GM23338 (cell line): ENCODE measurements at regions not wholly inside any gene's neighbourhood (a gene's known extent, or its start where the extent isn't known, plus 50 kb on each side); places are given as distances from the start of the nearest gene placed in this dataset.

Source experiments
- ATAC-seq: fragments of 200-7000 bp; cut with Tn5 transposase; 3 replicates; pipeline ENCODE4 v1.9.1; 2020
- DNase-seq: peaks from one replicate; pipeline ENCODE4 v3.0.0-alpha.2; 2015; ENCODE audit warnings: low spot score
- H2AFZ ChIP-seq: fragments of 200-600 bp; sonication (generic); 2 replicates; pipeline ENCODE4 v1.8.0; 2016; ENCODE audit warnings: antibody characterized with exemption, mild to moderate bottlenecking, moderate library complexity
- H3F3A ChIP-seq: fragments of 200-600 bp; sonication (generic); replicated peaks from 2 replicates; pipeline ENCODE4 v1.8.0; 2017; ENCODE audit warnings: antibody characterized with exemption, mixed run types, low read depth
- H3K27ac ChIP-seq: fragments of 200-600 bp; sonication (generic); 2 replicates; pipeline ENCODE4 v1.6.1; 2016; ENCODE audit warnings: low read depth
- H3K27me3 ChIP-seq: fragments of 200-600 bp; sonication (generic); 2 replicates; pipeline ENCODE4 v1.8.0; 2016; ENCODE audit warnings: mild to moderate bottlenecking, mixed run types, moderate library complexity; ENCODE audit not compliant: insufficient read depth
- H3K36me3 ChIP-seq: fragments of 200-600 bp; sonication (generic); 2 replicates; pipeline ENCODE4 v1.8.0; 2016; ENCODE audit warnings: mild to moderate bottlenecking; ENCODE audit not compliant: insufficient read depth
- H3K4me1 ChIP-seq: fragments of 200-600 bp; sonication (generic); 2 replicates; pipeline ENCODE4 v1.8.0; 2016; ENCODE audit warnings: mild to moderate bottlenecking, moderate library complexity; ENCODE audit not compliant: insufficient read depth
- H3K4me2 ChIP-seq: fragments of 200-600 bp; sonication (generic); 2 replicates; pipeline ENCODE4 v1.7.1; 2017; ENCODE audit warnings: mixed run types
- H3K4me3 ChIP-seq: fragments of 200-600 bp; sonication (generic); 2 replicates; pipeline ENCODE4 v1.6.1; 2016; ENCODE audit warnings: mixed run types
- H3K79me2 ChIP-seq: fragments of 200-600 bp; sonication (generic); replicated peaks from 2 replicates; pipeline ENCODE4 v1.8.0; 2017; ENCODE audit warnings: mild to moderate bottlenecking; ENCODE audit not compliant: insufficient read depth
- H3K9me2 ChIP-seq: fragments of 200-600 bp; sonication (generic); 2 replicates; pipeline ENCODE4 v1.8.0; 2017; ENCODE audit not compliant: insufficient read depth
- H4K20me1 ChIP-seq: fragments of 200-600 bp; sonication (generic); replicated peaks from 2 replicates; pipeline ENCODE4 v1.8.0; 2017; ENCODE audit warnings: mild to moderate bottlenecking; ENCODE audit not compliant: insufficient read depth
- H3K27ac Mint-ChIP-seq: 2 replicates; pipeline ENCODE4 v1.8.0; 2020; ENCODE audit warnings: inconsistent platforms, mild to moderate bottlenecking, moderate library complexity, mixed read lengths
- H3K27me3 Mint-ChIP-seq: 3 replicates; pipeline ENCODE4 v1.8.0; 2022; ENCODE audit warnings: low read depth, mild to moderate bottlenecking, moderate library complexity, mixed read lengths, inconsistent platforms; ENCODE audit not compliant: insufficient read depth, poor library complexity
- H3K36me3 Mint-ChIP-seq: 3 replicates; pipeline ENCODE4 v1.8.0; 2021; ENCODE audit warnings: low read depth, mild to moderate bottlenecking, inconsistent platforms, moderate library complexity, mixed read lengths
- H3K4me1 Mint-ChIP-seq: 3 replicates; pipeline ENCODE4 v1.8.0; 2020; ENCODE audit warnings: mild to moderate bottlenecking, inconsistent platforms, mixed read lengths
- H3K4me3 Mint-ChIP-seq: 3 replicates; pipeline ENCODE4 v1.8.0; 2021; ENCODE audit warnings: moderate library complexity, mild to moderate bottlenecking, inconsistent platforms, mixed read lengths
- H3K9me3 Mint-ChIP-seq: 3 replicates; pipeline ENCODE4 v1.8.0; 2020; ENCODE audit warnings: moderate library complexity, mild to moderate bottlenecking, inconsistent platforms, mixed read lengths
- CREB1 ChIP-seq: fragments of 250-450 bp; sonication (Bioruptor Pico); IDR thresholded peaks from 2 replicates; pipeline ENCODE4 v1.5.0; 2020; ENCODE audit warnings: low read depth, mild to moderate bottlenecking, moderate library complexity
- CTCF ChIP-seq, 2 experiments: fragments of 200-600 bp in 1 of 2; sonication (generic) in 1 of 2; conservative IDR thresholded peaks; 2 replicates each; pipeline versions ENCODE4 v1.5.1 to v1.6.1; 2016 to 2017; ENCODE audit warnings: antibody characterized with exemption in 2 of 2, low read depth in 2 of 2, mild to moderate bottlenecking in 2 of 2, moderate library complexity in 1 of 2
- EZH2 ChIP-seq: fragments of 200-600 bp; sonication (generic); IDR thresholded peaks from one replicate; pipeline ENCODE4 v1.8.0; 2017; ENCODE audit warnings: antibody characterized with exemption, mild to moderate bottlenecking, low read depth; ENCODE audit not compliant: unreplicated experiment
- EZH2phosphoT487 ChIP-seq: fragments of 200-600 bp; sonication (generic); IDR thresholded peaks from one replicate; pipeline ENCODE4 v1.8.1; 2018; ENCODE audit warnings: antibody characterized with exemption; ENCODE audit not compliant: unreplicated experiment
- JUNB ChIP-seq: IDR thresholded peaks from one replicate; pipeline ENCODE4 v1.6.1; 2016; ENCODE audit warnings: antibody characterized with exemption; ENCODE audit not compliant: unreplicated experiment
- NANOG ChIP-seq: IDR thresholded peaks from 2 replicates; pipeline ENCODE4 v1.6.1; 2016; ENCODE audit warnings: antibody characterized with exemption, borderline replicate concordance
- STAT1 ChIP-seq: IDR thresholded peaks from one replicate; pipeline ENCODE4 v1.6.1; 2016; ENCODE audit warnings: antibody characterized with exemption; ENCODE audit not compliant: unreplicated experiment
- ZNF114 ChIP-seq: fragments of 250-450 bp; sonication (Bioruptor Pico); IDR thresholded peaks from 2 replicates; pipeline ENCODE4 v1.5.0; 2020; ENCODE audit warnings: mild to moderate bottlenecking, moderate library complexity
- ZNF331 ChIP-seq: fragments of 250-450 bp; sonication (Bioruptor Pico); IDR thresholded peaks from 2 replicates; pipeline ENCODE4 v1.5.0; 2020; ENCODE audit warnings: low read depth, mild to moderate bottlenecking, moderate library complexity
- ZNF462 ChIP-seq: fragments of 250-450 bp; sonication (Bioruptor Pico); IDR thresholded peaks from 2 replicates; pipeline ENCODE4 v1.5.0; 2020; ENCODE audit warnings: mild to moderate bottlenecking, moderate library complexity
- TF ChIP-seq, protein P1 (sequence below): IDR thresholded peaks from 2 replicates; pipeline ENCODE4 v1.6.1; 2016; ENCODE audit warnings: antibody characterized with exemption

DNA sequence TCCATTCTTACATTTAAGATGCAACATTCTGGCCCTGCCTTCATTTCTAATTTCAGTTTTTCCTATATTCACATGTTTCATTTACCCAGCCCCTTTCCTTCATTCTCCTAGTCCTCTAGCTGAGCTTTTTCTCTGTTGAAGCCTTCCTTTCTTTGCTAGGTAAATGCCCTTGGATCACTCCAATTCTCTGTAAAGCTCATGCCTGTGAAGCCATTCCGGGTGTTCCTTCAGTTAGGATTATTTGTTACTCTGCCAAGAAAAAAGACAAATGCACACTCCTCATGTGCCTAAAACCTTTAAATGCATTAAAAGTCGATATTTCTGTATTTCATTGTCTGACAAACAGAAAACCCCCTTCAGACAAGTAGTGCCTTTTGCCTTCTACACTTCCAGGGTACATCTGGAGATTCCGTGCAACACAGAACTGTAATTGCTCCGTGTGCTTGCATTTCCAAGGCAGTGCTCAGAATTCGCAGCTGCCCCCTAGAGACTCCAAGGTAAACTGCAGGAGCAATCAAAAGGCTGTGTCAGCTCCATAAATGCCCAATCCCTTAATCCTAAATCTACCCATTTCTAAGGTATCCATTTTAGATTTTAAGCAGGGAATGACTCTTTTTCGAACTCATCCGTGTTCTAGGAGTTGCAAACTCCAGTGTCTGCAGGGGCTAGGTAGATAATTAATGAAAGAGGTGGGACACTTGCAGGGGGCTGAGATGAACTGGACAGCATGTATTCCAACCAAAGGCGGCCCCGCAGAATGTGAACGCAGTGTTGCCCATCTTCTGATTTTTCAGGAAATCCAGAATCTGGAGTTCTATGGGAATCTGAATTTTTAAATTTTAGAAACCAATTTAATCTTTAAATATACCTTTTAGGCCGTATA lies 320.2 kb downstream of the GRIN2B start:
- Histone ChIP-seq H3F3A (no peaks in the 10 kb centered on the region), H3K4me1 (peaks cover 3% of the 10 kb centered on the region; the same call in 1 of the 2 replicates), H3K9me2 (peaks cover 7% of the 10 kb centered on the region; the same call in 1 of the 2 replicates), H4K20me1 (no peaks in the 10 kb centered on the region), H3K4me2 (no peak overlapping the region), H3K4me3 (no peak overlapping the region), H3K36me3 (no peaks in the 10 kb centered on the region), H3K27ac (no peak overlapping the region), H3K79me2 (no peaks in the 10 kb centered on the region), H3K27me3 (no peaks in the 10 kb centered on the region), H2AFZ (no peak overlapping the region)
- DNase-seq (peak; percentile 79), ATAC-seq (peak; percentile 96)
- Mint-ChIP-seq H3K9me3 (no peaks in the 10 kb centered on the region), H3K36me3 (no peaks in the 10 kb centered on the region), H3K4me3 (no peak overlapping the region), H3K4me1 (peaks cover 8% of the 10 kb centered on the region), H3K27me3 (no peaks in the 10 kb centered on the region), H3K27ac (no peak overlapping the region)
- TF ChIP-seq, protein P1, sequence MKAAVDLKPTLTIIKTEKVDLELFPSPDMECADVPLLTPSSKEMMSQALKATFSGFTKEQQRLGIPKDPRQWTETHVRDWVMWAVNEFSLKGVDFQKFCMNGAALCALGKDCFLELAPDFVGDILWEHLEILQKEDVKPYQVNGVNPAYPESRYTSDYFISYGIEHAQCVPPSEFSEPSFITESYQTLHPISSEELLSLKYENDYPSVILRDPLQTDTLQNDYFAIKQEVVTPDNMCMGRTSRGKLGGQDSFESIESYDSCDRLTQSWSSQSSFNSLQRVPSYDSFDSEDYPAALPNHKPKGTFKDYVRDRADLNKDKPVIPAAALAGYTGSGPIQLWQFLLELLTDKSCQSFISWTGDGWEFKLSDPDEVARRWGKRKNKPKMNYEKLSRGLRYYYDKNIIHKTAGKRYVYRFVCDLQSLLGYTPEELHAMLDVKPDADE, result no peak
- TF ChIP-seq CTCF (conservative IDR thresholded peaks at IDR 0.05; ENCODE audit: low read depth in 2 of 2), result peak; percentile 77 to 78

DNA sequence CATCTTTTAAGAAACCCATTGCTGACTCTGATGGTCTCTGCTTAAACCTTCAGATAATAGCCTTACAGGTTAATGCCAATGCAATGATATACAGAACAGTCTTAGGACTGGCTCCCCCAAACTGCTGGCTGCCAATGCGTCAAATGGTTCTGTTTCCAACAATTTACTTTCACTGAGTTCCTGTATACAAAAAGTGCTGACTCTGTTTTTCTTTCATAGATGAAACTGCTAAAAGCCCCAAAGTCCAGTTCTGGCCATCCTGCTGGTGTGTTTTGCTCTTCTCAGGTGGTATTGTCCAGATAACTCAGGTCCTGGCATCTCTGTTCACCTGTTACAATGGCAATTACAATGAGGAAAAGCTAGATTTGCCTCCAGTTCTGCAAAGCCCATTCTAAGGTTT lies 326.9 kb downstream of the GRIN2B start:
- H3F3A ChIP-seq, result no peaks in the 10 kb centered on the region
- H3K4me3 ChIP-seq, result no peak overlapping the region
- Mint-ChIP-seq H3K4me3 (no peak overlapping the region), H3K27me3 (peaks cover 2% of the 10 kb centered on the region), H3K4me1 (no peaks in the 10 kb centered on the region), H3K36me3 (no peaks in the 10 kb centered on the region), H3K27ac (no peak overlapping the region), H3K9me3 (no peaks in the 10 kb centered on the region)
- no peak overlapping the region for H3K4me2 ChIP-seq
- H3K36me3 ChIP-seq, result no peaks in the 10 kb centered on the region
- ATAC-seq, result no peak
- no peaks in the 10 kb centered on the region for H4K20me1 ChIP-seq
- H3K79me2 ChIP-seq, result no peaks in the 10 kb centered on the region
- H3K4me1 ChIP-seq, result no peaks in the 10 kb centered on the region
- no peak for DNase-seq
- H3K27me3 ChIP-seq, result no peaks in the 10 kb centered on the region
- peaks cover 29% of the 10 kb centered on the region for H3K9me2 ChIP-seq
- H3K27ac ChIP-seq, result no peak overlapping the region
- no peak overlapping the region for H2AFZ ChIP-seq
- TF ChIP-seq EZH2phosphoT487 (no peak), STAT1 (no peak), EZH2 (no peak), JUNB (no peak), NANOG (no peak), ZNF331 (CRISPR knock-in tag) (no peak), ZNF114 (CRISPR knock-in tag) (no peak), ZNF462 (CRISPR knock-in tag) (no peak), CREB1 (CRISPR knock-in tag) (no peak)
- TF ChIP-seq, protein P1, result no peak
